HEK293 (cell line): ENCODE measurements at regions not wholly inside any gene's neighbourhood (a gene's known extent, or its start where the extent isn't known, plus 50 kb on each side); places are given as distances from the start of the nearest gene placed in this dataset.

ENCODE experiments used
- CTCF ChIP-seq: fragments of 450-650 bp; formaldehyde crosslinking; IDR thresholded peaks from 2 replicates; pipeline ENCODE4 v1.5.1; 2016; ENCODE audit warnings: missing biosample characterization, missing genetic modification characterization
- MYNN ChIP-seq: fragments of 450-650 bp; formaldehyde crosslinking; IDR thresholded peaks from 2 replicates; pipeline ENCODE4 v1.5.1; 2016; ENCODE audit warnings: missing biosample characterization, missing genetic modification characterization, borderline replicate concordance
- ZBTB21 ChIP-seq: fragments of 450-650 bp; formaldehyde crosslinking; IDR thresholded peaks from 2 replicates; pipeline ENCODE4 v1.5.1; 2017; ENCODE audit warnings: missing biosample characterization, missing genetic modification characterization
- ZNF292 ChIP-seq: fragments of 450-650 bp; formaldehyde crosslinking; IDR thresholded peaks from 2 replicates; pipeline ENCODE4 v1.5.1; 2016; ENCODE audit warnings: low read depth, missing biosample characterization, missing genetic modification characterization, borderline replicate concordance
- ZNF302 ChIP-seq: fragments of 450-650 bp; formaldehyde crosslinking; IDR thresholded peaks from 2 replicates; pipeline ENCODE4 v1.5.1; 2016; ENCODE audit warnings: missing biosample characterization, missing genetic modification characterization, low read depth
- ZSCAN30 ChIP-seq: fragments of 450-650 bp; IDR thresholded peaks from 2 replicates; pipeline ENCODE4 v1.5.1; 2018; ENCODE audit warnings: missing biosample characterization, mild to moderate bottlenecking, missing genetic modification characterization, moderate library complexity
- TF ChIP-seq, protein P1 (sequence below): sonication (generic); formaldehyde crosslinking; IDR thresholded peaks from 2 replicates; pipeline ENCODE4 v1.8.1; 2022; ENCODE audit warnings: mild to moderate bottlenecking, moderate library complexity, missing genetic modification reagents

- TF ChIP-seq ZSCAN30 (tag by site-specific recombination) (no peak), CTCF (tag by site-specific recombination) (no peak), ZNF302 (tag by site-specific recombination) (no peak), MYNN (no peak), ZBTB21 (tag by site-specific recombination) (no peak), ZNF292 (tag by site-specific recombination) (no peak)
- TF ChIP-seq, protein P1, sequence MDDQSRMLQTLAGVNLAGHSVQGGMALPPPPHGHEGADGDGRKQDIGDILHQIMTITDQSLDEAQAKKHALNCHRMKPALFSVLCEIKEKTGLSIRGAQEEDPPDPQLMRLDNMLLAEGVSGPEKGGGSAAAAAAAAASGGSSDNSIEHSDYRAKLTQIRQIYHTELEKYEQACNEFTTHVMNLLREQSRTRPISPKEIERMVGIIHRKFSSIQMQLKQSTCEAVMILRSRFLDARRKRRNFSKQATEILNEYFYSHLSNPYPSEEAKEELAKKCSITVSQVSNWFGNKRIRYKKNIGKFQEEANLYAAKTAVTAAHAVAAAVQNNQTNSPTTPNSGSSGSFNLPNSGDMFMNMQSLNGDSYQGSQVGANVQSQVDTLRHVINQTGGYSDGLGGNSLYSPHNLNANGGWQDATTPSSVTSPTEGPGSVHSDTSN, result no peak
Measured at GRCh38 chr5:57010786-57011185, 58.9 kb upstream of the MIER3 start.
